Activated CD8-positive, alpha-beta T cell treated with anti-CD3 and anti-CD28 coated beads, Interleukin-2, amount 10 ng/mL, durations not matched to agents 7 days and 5 days (primary cell): ENCODE measurements at regions not wholly inside any gene's neighbourhood (a gene's known extent, or its start where the extent isn't known, plus 50 kb on each side); places are given as distances from the start of the nearest gene placed in this dataset.

Experiments used
- ATAC-seq: fragments of 150-1000 bp; cut with Tn5 transposase; one replicate; pipeline ENCODE4 v1.10.0; 2021; ENCODE audit warnings: moderate library complexity
- CTCF ChIA-PET: fragments of 350-600 bp; sonication (Branson Sonifier 250); formaldehyde crosslinking; loops from one replicate; lab custom pipeline; 2021; ENCODE audit warnings: antibody characterized with exemption; lab: Charles Lee
- POLR2A ChIA-PET: fragments of 350-600 bp; sonication (Branson Sonifier 250); formaldehyde crosslinking; loops from one replicate; lab custom pipeline; 2021; ENCODE audit warnings: antibody characterized with exemption; lab: Charles Lee
- DNase-seq: peaks from one replicate; pipeline ENCODE4 v3.0.0-alpha.2; 2020
- H3K27ac Mint-ChIP-seq: one replicate; pipeline ENCODE4 v1.8.0; 2021; ENCODE audit warnings: mild to moderate bottlenecking, mixed read lengths
- H3K27me3 Mint-ChIP-seq: one replicate; pipeline ENCODE4 v1.8.0; 2021; ENCODE audit warnings: low read depth, mixed read lengths
- H3K36me3 Mint-ChIP-seq: one replicate; pipeline ENCODE4 v1.8.0; 2021; ENCODE audit warnings: low read depth, mixed read lengths
- H3K4me1 Mint-ChIP-seq: one replicate; pipeline ENCODE4 v1.8.0; 2021; ENCODE audit warnings: low read depth, mixed read lengths
- H3K4me3 Mint-ChIP-seq: one replicate; pipeline ENCODE4 v1.8.0; 2021; ENCODE audit warnings: mild to moderate bottlenecking, mixed read lengths
- H3K9me3 Mint-ChIP-seq: one replicate; pipeline ENCODE4 v1.8.0; 2022; ENCODE audit warnings: mixed read lengths; ENCODE audit not compliant: insufficient read depth

GRCh38 chr14:55754471-55754870, 174.5 kb downstream of the KTN1 start:
- H3K27ac Mint-ChIP-seq = no peak overlapping the region
- no peaks in the 10 kb centered on the region for H3K36me3 Mint-ChIP-seq
- no peak for ATAC-seq
- H3K27me3 Mint-ChIP-seq = peaks cover 3% of the 10 kb centered on the region
- H3K4me3 Mint-ChIP-seq = no peak overlapping the region
- H3K4me1 Mint-ChIP-seq = no peaks in the 10 kb centered on the region
- DNase-seq = no peak
- CTCF ChIA-PET = no interaction called here
- POLR2A ChIA-PET = no interaction called here
- H3K9me3 Mint-ChIP-seq = no peaks in the 10 kb centered on the region

- peaks cover 3% of the 10 kb centered on the region for H3K27me3 Mint-ChIP-seq
- H3K27ac Mint-ChIP-seq = no peak overlapping the region
- ChIA-PET POLR2A (no interaction called here), CTCF (no interaction called here)
- DNase-seq = no peak
- H3K4me1 Mint-ChIP-seq = no peaks in the 10 kb centered on the region
- H3K36me3 Mint-ChIP-seq = no peaks in the 10 kb centered on the region
- H3K4me3 Mint-ChIP-seq = no peak overlapping the region
- H3K9me3 Mint-ChIP-seq = no peaks in the 10 kb centered on the region
- no peak for ATAC-seq
These were observed 174.9 kb downstream of the KTN1 start for GRCh38 chr14:55754871-55755270.

DNA sequence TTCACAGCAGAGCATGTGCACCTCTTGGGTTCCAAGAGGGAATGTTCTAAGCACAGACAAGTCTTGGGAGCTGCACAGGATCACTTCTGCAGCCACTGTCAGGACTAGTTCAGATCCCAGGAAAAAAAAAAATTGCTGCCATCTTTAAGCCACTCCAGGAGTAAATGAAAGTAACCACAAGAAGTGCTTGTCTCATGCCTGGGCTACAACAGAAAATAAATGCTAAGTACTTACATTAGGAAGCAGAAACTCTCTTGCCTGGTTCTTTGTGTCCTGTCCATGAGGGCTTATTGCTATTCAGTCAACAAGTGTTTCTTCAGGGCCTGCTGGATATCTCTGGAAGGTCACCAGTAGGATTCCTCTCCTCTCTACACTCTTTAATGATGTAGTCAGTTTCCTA, 176.1 kb downstream of the KTN1 start:
- DNase-seq (no peak), ATAC-seq (no peak)
- CTCF ChIA-PET = no interaction called here

GRCh38 chr14:55756557-55756956, 176.6 kb downstream of the KTN1 start:
- ChIA-PET POLR2A (no interaction called here), CTCF (no interaction called here)
- no peak overlapping the region for H3K4me3 Mint-ChIP-seq

More for the DNA sequence above, 176.1 kb downstream of the KTN1 start:
- Mint-ChIP-seq H3K9me3 (no peaks in the 10 kb centered on the region), H3K4me3 (no peak overlapping the region), H3K36me3 (no peaks in the 10 kb centered on the region), H3K27ac (no peak overlapping the region), H3K27me3 (no peaks in the 10 kb centered on the region), H3K4me1 (no peaks in the 10 kb centered on the region)
- POLR2A ChIA-PET = no interaction called here

GRCh38 chr14:55758796-55759195, 178.8 kb downstream of the KTN1 start:
- POLR2A ChIA-PET = no interaction called here
- Mint-ChIP-seq H3K36me3 (no peaks in the 10 kb centered on the region), H3K4me1 (peaks cover 2% of the 10 kb centered on the region), H3K4me3 (no peak overlapping the region), H3K9me3 (no peaks in the 10 kb centered on the region), H3K27me3 (no peaks in the 10 kb centered on the region), H3K27ac (no peak overlapping the region)
- ATAC-seq (no peak), DNase-seq (no peak)
- CTCF ChIA-PET = interaction anchor here (1.3 kb wide), 1 partner anchor 27 kb away, joined by 3 read pairs; no protein-coding TSS in a partner anchor

More at GRCh38 chr14:55756557-55756956, 176.6 kb downstream of the KTN1 start:
- Mint-ChIP-seq H3K4me1 (no peaks in the 10 kb centered on the region), H3K36me3 (no peaks in the 10 kb centered on the region), H3K9me3 (no peaks in the 10 kb centered on the region), H3K27ac (no peak overlapping the region), H3K27me3 (no peaks in the 10 kb centered on the region)
- DNase-seq (no peak), ATAC-seq (no peak)

DNA sequence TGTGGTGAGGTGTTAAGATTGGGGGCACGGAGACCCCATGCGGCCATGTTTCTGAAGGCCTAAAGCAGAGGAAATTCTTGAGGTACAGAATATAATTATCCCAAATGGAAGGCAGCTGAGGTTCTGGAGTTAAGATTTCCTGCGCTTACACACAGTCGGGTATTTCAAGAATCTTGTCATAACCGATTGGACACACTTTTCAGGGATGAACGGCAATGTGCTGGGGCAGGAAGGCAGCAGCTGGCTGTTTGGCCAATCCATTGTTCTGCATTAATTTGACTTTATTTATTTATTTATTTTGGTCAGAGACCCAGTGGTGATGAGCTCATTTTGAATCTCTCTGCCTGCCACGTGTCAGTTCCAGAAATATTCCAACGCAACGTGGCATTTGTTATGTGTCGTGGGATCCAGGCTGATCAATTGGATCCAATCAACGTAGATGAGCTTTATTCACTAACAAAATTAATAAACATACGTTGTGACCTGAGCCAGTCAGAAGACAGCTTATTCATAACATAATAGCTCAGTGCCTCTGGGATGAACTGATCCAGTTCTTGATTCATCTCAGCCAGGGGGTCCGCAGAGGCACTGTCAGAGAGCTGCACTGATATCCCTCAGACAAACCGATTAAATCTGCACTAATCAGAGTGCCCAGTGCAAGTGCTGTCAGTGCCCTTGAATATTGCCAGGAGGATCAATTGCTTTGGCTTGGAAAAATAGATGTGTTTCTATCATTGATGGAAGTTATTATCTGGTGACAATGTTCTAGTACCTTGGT, 181.0 kb downstream of the KTN1 start:
- H3K4me3 Mint-ChIP-seq = no peak overlapping the region
- peaks cover 2% of the 10 kb centered on the region for H3K4me1 Mint-ChIP-seq
- peaks cover 2% of the 10 kb centered on the region for H3K27me3 Mint-ChIP-seq
- H3K36me3 Mint-ChIP-seq = no peaks in the 10 kb centered on the region
- ATAC-seq (no peak), DNase-seq (no peak)
- ChIA-PET POLR2A (interaction anchor here (0.9 kb wide), 1 partner anchor 22 kb away, joined by 3 read pairs; no protein-coding TSS in a partner anchor), CTCF (no interaction called here)
- no peaks in the 10 kb centered on the region for H3K9me3 Mint-ChIP-seq
- H3K27ac Mint-ChIP-seq = no peak overlapping the region

- ATAC-seq = no peak
- Mint-ChIP-seq H3K4me3 (no peak overlapping the region), H3K4me1 (peaks cover 2% of the 10 kb centered on the region), H3K27ac (no peak overlapping the region), H3K36me3 (no peaks in the 10 kb centered on the region), H3K9me3 (no peaks in the 10 kb centered on the region), H3K27me3 (peaks cover 2% of the 10 kb centered on the region)
- ChIA-PET CTCF (no interaction called here), POLR2A (no interaction called here)
- DNase-seq = no peak
These were observed 181.6 kb downstream of the KTN1 start for GRCh38 chr14:55761651-55762050.

DNA sequence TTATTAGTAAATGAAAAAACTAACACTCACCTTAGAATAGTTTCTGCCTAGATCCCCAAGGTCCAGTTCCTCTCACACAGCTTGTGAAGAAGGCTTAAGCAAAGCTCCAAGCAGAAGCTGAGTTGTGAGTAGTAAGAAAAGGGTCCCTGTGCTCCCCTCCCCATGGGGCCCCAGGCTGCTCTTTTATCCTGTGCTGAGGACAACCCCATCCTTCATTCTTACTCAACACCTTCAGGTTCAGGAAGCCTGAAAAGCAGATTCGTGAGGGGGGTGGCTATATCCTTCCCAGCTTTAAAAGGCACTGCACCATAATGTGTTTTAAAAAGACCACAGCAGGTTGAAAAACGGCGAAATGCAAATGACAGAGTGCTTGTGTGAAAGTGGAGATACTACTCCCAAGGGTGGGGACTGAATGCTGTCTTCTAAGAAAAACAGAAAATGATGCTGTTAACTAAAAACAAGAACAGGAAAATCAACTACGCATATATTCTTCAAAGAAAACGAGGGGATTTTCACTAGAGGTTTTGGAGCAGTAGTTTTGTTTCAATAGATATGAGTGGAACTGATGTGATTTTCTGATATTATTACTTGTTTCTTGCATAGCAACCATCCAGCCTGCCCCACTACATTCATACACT, 182.7 kb downstream of the KTN1 start:
- no peak for DNase-seq
- Mint-ChIP-seq H3K4me1 (peaks cover 2% of the 10 kb centered on the region), H3K27me3 (peaks cover 2% of the 10 kb centered on the region), H3K4me3 (no peak overlapping the region), H3K9me3 (no peaks in the 10 kb centered on the region), H3K36me3 (no peaks in the 10 kb centered on the region), H3K27ac (peak overlapping the region; percentile 14)
- CTCF ChIA-PET = no interaction called here
- POLR2A ChIA-PET = no interaction called here
- no peak for ATAC-seq

- no peaks in the 10 kb centered on the region for H3K9me3 Mint-ChIP-seq
- H3K27ac Mint-ChIP-seq = no peak overlapping the region
- no peak for ATAC-seq
- DNase-seq = no peak
- POLR2A ChIA-PET = no interaction called here
- CTCF ChIA-PET = no interaction called here
- H3K4me1 Mint-ChIP-seq = peaks cover 2% of the 10 kb centered on the region
- peaks cover 5% of the 10 kb centered on the region for H3K27me3 Mint-ChIP-seq
- no peak overlapping the region for H3K4me3 Mint-ChIP-seq
- H3K36me3 Mint-ChIP-seq = no peaks in the 10 kb centered on the region
These were observed 184.8 kb downstream of the KTN1 start for GRCh38 chr14:55764784-55765183.

DNA sequence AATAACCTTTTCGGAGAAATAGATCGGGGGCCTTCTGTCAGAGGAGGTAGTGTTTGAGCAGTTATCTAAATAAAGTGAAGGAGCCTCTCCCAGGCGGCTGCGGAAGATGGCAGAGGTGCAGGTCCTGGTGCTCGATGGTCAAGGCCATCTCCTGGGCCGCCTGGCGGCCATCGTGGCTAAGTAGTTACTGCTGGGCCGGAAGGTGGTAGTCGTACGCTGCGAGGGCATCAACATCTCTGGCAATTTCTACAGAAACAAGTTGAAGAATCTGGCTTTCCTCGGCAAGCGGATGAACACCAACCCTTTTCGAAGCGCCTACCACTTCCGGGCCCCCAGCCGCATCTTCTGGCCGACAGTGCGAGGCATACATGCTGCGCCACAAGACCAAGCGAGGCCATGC, 186.1 kb downstream of the KTN1 start:
- DNase-seq (no peak), ATAC-seq (no peak)
- ChIA-PET CTCF (no interaction called here), POLR2A (no interaction called here)
- Mint-ChIP-seq H3K27ac (no peak overlapping the region), H3K9me3 (no peaks in the 10 kb centered on the region), H3K27me3 (peaks cover 10% of the 10 kb centered on the region), H3K4me1 (peaks cover 2% of the 10 kb centered on the region), H3K36me3 (no peaks in the 10 kb centered on the region), H3K4me3 (no peak overlapping the region)

DNA sequence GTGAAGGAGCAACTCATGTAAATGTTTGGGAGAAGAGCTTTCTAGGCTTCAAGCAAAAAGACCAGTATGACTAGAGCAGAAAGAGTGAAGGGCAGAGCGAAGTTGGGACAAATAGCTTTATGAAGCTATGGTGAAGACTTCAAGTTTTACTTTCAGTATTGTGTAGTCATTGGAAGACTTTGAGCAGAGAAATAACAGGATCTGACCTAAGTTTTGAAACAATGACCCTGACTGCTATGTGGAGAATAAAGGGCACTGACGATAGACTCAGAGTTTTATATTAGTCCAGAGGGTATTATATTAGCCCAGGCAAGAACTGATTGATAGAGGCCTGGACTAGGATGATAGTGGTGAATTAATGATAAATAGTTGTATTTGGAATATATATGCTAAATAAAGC, 187.3 kb downstream of the KTN1 start:
- no peaks in the 10 kb centered on the region for H3K36me3 Mint-ChIP-seq
- CTCF ChIA-PET = no interaction called here
- ATAC-seq (no peak), DNase-seq (no peak)
- no peaks in the 10 kb centered on the region for H3K4me1 Mint-ChIP-seq
- no peak overlapping the region for H3K4me3 Mint-ChIP-seq
- H3K27ac Mint-ChIP-seq = no peak overlapping the region
- H3K9me3 Mint-ChIP-seq = no peaks in the 10 kb centered on the region
- POLR2A ChIA-PET = interaction anchor here (0.6 kb wide), 1 partner anchor 443 kb away, joined by 3 read pairs; no protein-coding TSS in a partner anchor
- peaks cover 13% of the 10 kb centered on the region for H3K27me3 Mint-ChIP-seq

DNA sequence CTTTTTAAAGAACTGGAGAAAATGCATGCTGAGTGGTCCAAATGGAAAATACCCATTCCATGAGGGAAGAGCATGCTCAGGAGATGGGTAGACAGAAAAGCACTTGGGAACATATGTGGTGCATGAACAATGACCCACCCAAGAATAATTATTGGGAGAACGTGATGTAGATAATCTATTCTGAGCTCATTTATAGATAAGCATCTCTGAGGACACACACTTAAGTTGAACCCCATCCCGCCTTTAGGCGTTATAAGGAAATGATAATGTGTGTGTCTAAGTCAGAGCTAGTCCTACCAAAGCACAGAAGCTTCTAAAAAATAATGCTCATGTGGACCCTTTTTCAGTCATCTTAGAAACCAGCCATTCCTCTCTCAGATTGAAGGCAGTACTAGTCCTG, 189.9 kb downstream of the KTN1 start:
- Mint-ChIP-seq H3K27me3 (peaks cover 14% of the 10 kb centered on the region), H3K4me3 (no peak overlapping the region), H3K4me1 (no peaks in the 10 kb centered on the region), H3K9me3 (no peaks in the 10 kb centered on the region), H3K27ac (no peak overlapping the region), H3K36me3 (no peaks in the 10 kb centered on the region)
- DNase-seq (no peak), ATAC-seq (no peak)
- ChIA-PET POLR2A (no interaction called here), CTCF (no interaction called here)
